ENCODE measurements at regions not wholly inside any gene's neighbourhood (a gene's known extent, or its start where the extent isn't known, plus 50 kb on each side); places are given as distances from the start of the nearest gene placed in this dataset.

GRCh38 chr19:29295285-29295684, 82.3 kb upstream of the UQCRFS1 start:
- TF ChIP-seq POLR2AphosphoS5 (IDR thresholded peaks at IDR 0.05) = no peak
- no peak for TF ChIP-seq CTCF (IDR thresholded peaks at IDR 0.05)
- TF ChIP-seq EP300 (IDR thresholded peaks at IDR 0.05) = no peak
- no peak for TF ChIP-seq POLR2A (IDR thresholded peaks at IDR 0.05)
